Uterus (tissue), 3 donors: ENCODE measurements at regions not wholly inside any gene's neighbourhood (a gene's known extent, or its start where the extent isn't known, plus 50 kb on each side); places are given as distances from the start of the nearest gene placed in this dataset.

ENCODE experiments used
- DNase-seq, 2 donors: peaks; one replicate each; pipeline ENCODE4 v3.0.0-alpha.2; 2019 to 2020
- H3K27ac ChIP-seq, 2 donors: fragments of 200-600 bp; sonication (generic); 1 replicate in 1 of 2; 2 replicates in 1 of 2; pipeline ENCODE4 v1.5.1; 2016 to 2018
- H3K27me3 ChIP-seq, 2 donors: fragments of 200-600 bp; sonication (generic); one replicate each; pipeline ENCODE4 v1.5.1; 2018 to 2019; ENCODE audit warnings: control low read depth in 1 of 2
- H3K36me3 ChIP-seq, 2 donors: fragments of 200-600 bp; sonication (generic); one replicate each; pipeline ENCODE4 v1.5.1; 2019; ENCODE audit warnings: control low read depth in 1 of 2
- H3K4me1 ChIP-seq, 2 donors: fragments of 200-600 bp; sonication (generic); one replicate each; pipeline ENCODE4 v1.5.1; 2018 to 2019; ENCODE audit warnings: control low read depth in 1 of 2
- H3K4me3 ChIP-seq, 2 donors: fragments of 200-600 bp; sonication (generic); 1 replicate in 1 of 2; 2 replicates in 1 of 2; pipeline ENCODE4 v1.5.1; 2018 to 2019; ENCODE audit warnings: mild to moderate bottlenecking in 1 of 2
- H3K9me3 ChIP-seq, 2 donors: fragments of 200-600 bp; sonication (generic); one replicate each; pipeline ENCODE4 v1.5.1; 2019; ENCODE audit warnings: control low read depth in 1 of 2
- POLR2A ChIP-seq, 2 donors: fragments of 450-650 bp; IDR thresholded peaks; one replicate each; pipeline ENCODE4 v1.6.1; 2016; ENCODE audit warnings: antibody characterized with exemption in 2 of 2, mild to moderate bottlenecking in 1 of 2, moderate library complexity in 1 of 2
- intact Hi-C: fragments of 100-400 bp; cut with DNase I; formaldehyde crosslinking; loops from one replicate; pipeline ENCODE4 v1.15.1; 2023; ENCODE audit warnings: low total_unique reads
- TF ChIP-seq, protein P1 (sequence below), 4 experiments: fragments of 200-600 bp in 2 of 4; fragments of 450-650 bp in 2 of 4; sonication (generic) in 2 of 4; IDR thresholded peaks; one replicate each; pipeline ENCODE4 v1.5.1; 2016 to 2019; ENCODE audit warnings: antibody characterized with exemption in 4 of 4, mild to moderate bottlenecking in 2 of 4, moderate library complexity in 1 of 4
- donor health status: DM: yes; HTN: yes; CAD: no.

DNA sequence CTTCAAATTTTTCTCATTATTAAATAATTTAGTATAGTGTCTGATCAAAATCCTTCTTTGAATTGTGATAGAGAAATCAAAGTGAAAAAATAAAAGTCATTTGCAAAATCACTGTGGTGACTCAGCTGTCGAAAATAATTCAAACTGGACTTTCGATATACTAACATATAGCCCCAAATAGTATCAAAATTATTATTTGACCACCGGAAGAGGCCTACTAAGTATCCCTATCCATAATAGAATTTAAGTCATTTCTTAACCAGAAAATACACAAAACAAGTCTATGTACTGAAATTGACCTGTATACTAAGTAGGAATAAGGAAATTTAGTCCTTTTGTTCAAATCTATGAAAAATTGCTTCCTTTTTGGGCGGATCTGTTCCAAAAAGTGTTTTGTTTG is 180.7 kb downstream of the MRPL39 start:
- DNase-seq: no peak
- intact Hi-C loops: no loop called here
- H3K36me3 ChIP-seq: no peaks in the 10 kb centered on the region

DNA sequence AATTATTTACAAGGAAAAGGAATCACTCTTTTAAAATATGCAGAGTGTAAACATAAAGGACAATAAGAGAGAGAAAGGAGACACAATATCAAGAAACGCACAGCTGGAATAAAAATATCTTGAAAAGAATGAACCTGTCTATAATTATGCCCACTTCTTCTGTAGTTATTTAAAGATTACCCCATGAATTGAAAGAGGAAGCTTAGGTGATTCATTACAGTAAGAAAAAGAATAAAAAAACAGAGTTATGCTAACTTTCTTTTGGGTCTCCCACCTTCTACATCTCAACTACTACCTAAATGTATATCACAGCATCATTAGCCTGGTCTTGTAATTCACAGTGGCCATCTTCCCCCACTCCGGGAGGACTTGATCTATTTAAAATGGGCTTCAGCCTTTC is 182.1 kb downstream of the MRPL39 start:
- H3K9me3 ChIP-seq: no peaks in the 10 kb centered on the region
- no peaks in the 10 kb centered on the region for H3K36me3 ChIP-seq
- TF ChIP-seq, protein P1, sequence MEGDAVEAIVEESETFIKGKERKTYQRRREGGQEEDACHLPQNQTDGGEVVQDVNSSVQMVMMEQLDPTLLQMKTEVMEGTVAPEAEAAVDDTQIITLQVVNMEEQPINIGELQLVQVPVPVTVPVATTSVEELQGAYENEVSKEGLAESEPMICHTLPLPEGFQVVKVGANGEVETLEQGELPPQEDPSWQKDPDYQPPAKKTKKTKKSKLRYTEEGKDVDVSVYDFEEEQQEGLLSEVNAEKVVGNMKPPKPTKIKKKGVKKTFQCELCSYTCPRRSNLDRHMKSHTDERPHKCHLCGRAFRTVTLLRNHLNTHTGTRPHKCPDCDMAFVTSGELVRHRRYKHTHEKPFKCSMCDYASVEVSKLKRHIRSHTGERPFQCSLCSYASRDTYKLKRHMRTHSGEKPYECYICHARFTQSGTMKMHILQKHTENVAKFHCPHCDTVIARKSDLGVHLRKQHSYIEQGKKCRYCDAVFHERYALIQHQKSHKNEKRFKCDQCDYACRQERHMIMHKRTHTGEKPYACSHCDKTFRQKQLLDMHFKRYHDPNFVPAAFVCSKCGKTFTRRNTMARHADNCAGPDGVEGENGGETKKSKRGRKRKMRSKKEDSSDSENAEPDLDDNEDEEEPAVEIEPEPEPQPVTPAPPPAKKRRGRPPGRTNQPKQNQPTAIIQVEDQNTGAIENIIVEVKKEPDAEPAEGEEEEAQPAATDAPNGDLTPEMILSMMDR (IDR thresholded peaks at IDR 0.05): no peak
- TF ChIP-seq POLR2A (IDR thresholded peaks at IDR 0.05): no peak
- H3K27ac ChIP-seq: no peak overlapping the region
- DNase-seq: no peak
- intact Hi-C loops: no loop called here
- H3K27me3 ChIP-seq: no peaks in the 10 kb centered on the region
- no peak overlapping the region for H3K4me3 ChIP-seq
- no peaks in the 10 kb centered on the region for H3K4me1 ChIP-seq

More for the DNA sequence above, 180.7 kb downstream of the MRPL39 start:
- Histone ChIP-seq H3K27ac (no peak overlapping the region), H3K9me3 (no peaks in the 10 kb centered on the region), H3K4me1 (no peaks in the 10 kb centered on the region), H3K4me3 (no peak overlapping the region), H3K27me3 (no peaks in the 10 kb centered on the region)
- no peak for TF ChIP-seq POLR2A (IDR thresholded peaks at IDR 0.05)
- TF ChIP-seq, protein P1 (IDR thresholded peaks at IDR 0.05): no peak

- Histone ChIP-seq H3K27ac (no peak overlapping the region), H3K4me1 (no peaks in the 10 kb centered on the region), H3K27me3 (no peaks in the 10 kb centered on the region), H3K4me3 (no peak overlapping the region), H3K9me3 (no peaks in the 10 kb centered on the region), H3K36me3 (no peaks in the 10 kb centered on the region)
- TF ChIP-seq, protein P1 (IDR thresholded peaks at IDR 0.05): no peak
- no peak for TF ChIP-seq POLR2A (IDR thresholded peaks at IDR 0.05)
- intact Hi-C loops: no loop called here
- DNase-seq: no peak
Observed at GRCh38 chr21:25424634-25425033, 182.6 kb downstream of the MRPL39 start.

DNA sequence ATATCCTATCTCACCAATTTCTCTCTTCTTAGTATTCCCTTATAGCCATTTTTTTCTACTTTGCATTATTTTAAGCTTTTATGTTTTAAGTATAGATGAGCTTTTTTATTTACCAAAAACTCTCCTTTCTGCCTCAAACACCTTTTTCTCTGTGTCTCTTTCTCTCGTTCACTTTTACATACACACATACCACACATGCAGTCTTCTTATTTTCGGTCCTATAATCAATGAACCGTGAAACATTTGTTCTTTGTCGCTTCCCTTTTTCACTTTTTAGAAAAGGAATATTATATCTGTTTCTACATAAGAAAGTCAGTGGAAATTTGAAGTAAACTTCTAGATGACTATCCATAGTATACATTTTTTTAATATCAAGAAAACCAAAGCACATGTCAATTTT is 183.2 kb downstream of the MRPL39 start:
- H3K4me1 ChIP-seq: no peaks in the 10 kb centered on the region
- H3K27me3 ChIP-seq: no peaks in the 10 kb centered on the region
- no peaks in the 10 kb centered on the region for H3K36me3 ChIP-seq
- H3K4me3 ChIP-seq: no peak overlapping the region
- no peak for TF ChIP-seq POLR2A (IDR thresholded peaks at IDR 0.05)
- TF ChIP-seq, protein P1 (IDR thresholded peaks at IDR 0.05): no peak
- H3K27ac ChIP-seq: no peak overlapping the region
- no peaks in the 10 kb centered on the region for H3K9me3 ChIP-seq
- DNase-seq: no peak
- intact Hi-C loops: no loop called here

DNA sequence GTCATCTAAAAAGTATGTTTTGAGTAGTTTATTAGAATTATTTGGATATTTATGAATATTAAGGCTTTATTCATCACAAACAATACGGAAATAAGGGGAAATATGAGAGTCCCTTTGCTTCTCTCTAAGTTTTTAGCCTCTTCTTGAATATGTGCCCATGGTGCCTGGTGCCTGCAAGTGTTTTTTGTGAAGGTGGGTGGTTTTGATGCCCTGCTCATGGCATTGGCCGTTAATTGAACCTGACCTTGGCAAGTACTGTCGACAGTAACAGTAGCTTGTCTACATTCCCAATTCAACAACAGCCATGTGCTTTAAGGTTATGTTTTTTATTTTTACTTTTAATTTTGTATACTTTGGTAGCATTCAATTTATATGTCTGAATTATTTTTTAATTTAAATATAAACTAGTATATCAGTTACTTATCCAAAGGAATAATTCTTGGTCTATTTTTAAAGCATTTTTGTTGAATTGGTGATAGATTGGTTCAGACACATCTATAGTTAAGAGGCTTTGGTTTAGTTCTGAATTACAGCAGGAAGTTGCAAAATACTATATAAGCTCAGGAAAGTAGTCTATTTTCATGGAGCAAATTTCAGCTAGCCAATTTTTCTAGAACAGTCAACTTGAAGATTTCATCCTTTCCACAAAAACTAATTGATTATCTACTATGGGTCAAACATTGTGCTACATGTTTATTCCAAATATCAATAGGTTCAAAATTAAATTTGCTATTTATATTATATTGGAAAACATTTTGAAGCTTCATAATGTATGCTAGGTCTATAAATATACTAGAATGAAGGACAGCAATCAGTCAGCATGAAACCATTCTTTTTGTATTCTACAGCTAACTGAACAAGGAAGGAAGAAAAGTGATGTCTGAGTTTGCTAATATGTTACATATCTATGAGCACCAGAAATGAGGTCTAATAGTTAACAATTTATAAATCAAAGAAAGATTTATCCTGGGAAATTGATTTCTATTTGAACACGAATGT is 184.4 kb downstream of the MRPL39 start:
- Histone ChIP-seq H3K4me1 (no peaks in the 10 kb centered on the region), H3K36me3 (no peaks in the 10 kb centered on the region), H3K27me3 (no peaks in the 10 kb centered on the region), H3K27ac (no peak overlapping the region), H3K4me3 (no peak overlapping the region), H3K9me3 (no peaks in the 10 kb centered on the region)
- intact Hi-C loops: no loop called here
- DNase-seq: no peak
- TF ChIP-seq, protein P1 (IDR thresholded peaks at IDR 0.05): no peak
- TF ChIP-seq POLR2A (IDR thresholded peaks at IDR 0.05): no peak
